ENCODE measurements at regions not wholly inside any gene's neighbourhood (a gene's known extent, or its start where the extent isn't known, plus 50 kb on each side); places are given as distances from the start of the nearest gene placed in this dataset.

DNA sequence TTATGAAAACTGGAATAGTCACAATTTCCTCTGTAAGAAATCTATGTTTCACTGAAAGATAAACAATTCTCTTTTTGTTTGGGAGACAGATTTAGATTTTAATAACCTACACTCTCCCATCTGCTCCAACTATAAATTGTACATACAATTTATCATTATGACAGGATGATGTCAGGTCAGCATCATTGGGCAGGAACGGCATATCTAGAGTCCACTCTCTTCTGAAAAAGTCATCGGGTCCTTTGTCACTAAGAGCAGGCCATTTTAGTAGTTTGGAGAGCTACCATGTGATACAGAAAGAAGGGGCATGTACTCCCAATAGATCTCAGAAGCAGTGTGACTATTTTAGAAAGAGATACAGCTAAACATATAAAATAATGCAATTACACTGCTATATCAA, 180.8 kb upstream of the ARGLU1 start:
- Histone ChIP-seq H2BK120ac (ENCODE audit: low read depth, low read length, poor library complexity, severe bottlenecking) (no peak overlapping the region), H3K23me2 (ENCODE audit: insufficient read length, low read depth, low read length, poor library complexity, severe bottlenecking) (no peaks in the 10 kb centered on the region), H2BK15ac (ENCODE audit: low read depth, low read length) (no peak overlapping the region), H3K9ac (ENCODE audit: extremely low read depth, insufficient read length, low read length) (no peak overlapping the region), H3K27me3 (ENCODE audit: insufficient read depth, low read length) (no peaks in the 10 kb centered on the region), H3K4ac (ENCODE audit: low read depth, low read length) (no peak overlapping the region), H4K91ac (ENCODE audit: insufficient read length, low read depth, low read length) (no peak overlapping the region), H3K18ac (ENCODE audit: insufficient read length, low read depth, low read length) (no peak overlapping the region), H3K27ac (ENCODE audit: insufficient read length, low read depth, low read length) (no peak overlapping the region), H3K4me1 (ENCODE audit: insufficient read depth, low read length) (no peaks in the 10 kb centered on the region), H2AFZ (ENCODE audit: low read length) (no peak overlapping the region), H4K8ac (replicated peaks; ENCODE audit: insufficient read length, low read depth, low read length) (no peak overlapping the region), H2BK5ac (ENCODE audit: insufficient read length, low read length) (no peak overlapping the region), H3K14ac (ENCODE audit: insufficient read depth, low read length) (no peak overlapping the region), H3K79me1 (ENCODE audit: insufficient read depth, low read depth, low read length, poor library complexity, severe bottlenecking) (no peaks in the 10 kb centered on the region), H2BK12ac (ENCODE audit: insufficient read length, low read depth, low read length) (no peak overlapping the region), H3K79me2 (ENCODE audit: insufficient read depth, low read length) (no peaks in the 10 kb centered on the region), H2AK5ac (ENCODE audit: insufficient read length, low read length) (no peak overlapping the region), H3K56ac (ENCODE audit: insufficient read length, low read depth, low read length) (no peak overlapping the region), H4K20me1 (ENCODE audit: control insufficient read depth, insufficient read depth, insufficient read length) (no peaks in the 10 kb centered on the region), H3K9me3 (ENCODE audit: control insufficient read depth, low read depth, low read length) (no peaks in the 10 kb centered on the region), H3T11ph (ENCODE audit: low read length) (no peak overlapping the region), H3K4me2 (ENCODE audit: insufficient read depth, insufficient read length, low read length) (no peak overlapping the region), H3K23ac (ENCODE audit: insufficient read length, low read depth, low read length) (no peak overlapping the region), H2BK20ac (ENCODE audit: low read depth, low read length, poor library complexity, severe bottlenecking) (no peak overlapping the region), H4K5ac (ENCODE audit: insufficient read length, low read depth, low read length) (no peak overlapping the region)
- Mint-ChIP-seq H3K27me3 (ENCODE audit: low read depth) (no peaks in the 10 kb centered on the region), H3K36me3 (ENCODE audit: insufficient read depth in 1 of 3, low read depth in 3 of 3) (no peaks in the 10 kb centered on the region), H3K4me1 (peaks cover 5 to 9% of the 10 kb centered on the region in 2 experiments), H3K9me3 (no peaks in the 10 kb centered on the region), H3K27ac (no peak overlapping the region), H3K4me3 (no peak overlapping the region)
- TF ChIP-seq, protein P1, sequence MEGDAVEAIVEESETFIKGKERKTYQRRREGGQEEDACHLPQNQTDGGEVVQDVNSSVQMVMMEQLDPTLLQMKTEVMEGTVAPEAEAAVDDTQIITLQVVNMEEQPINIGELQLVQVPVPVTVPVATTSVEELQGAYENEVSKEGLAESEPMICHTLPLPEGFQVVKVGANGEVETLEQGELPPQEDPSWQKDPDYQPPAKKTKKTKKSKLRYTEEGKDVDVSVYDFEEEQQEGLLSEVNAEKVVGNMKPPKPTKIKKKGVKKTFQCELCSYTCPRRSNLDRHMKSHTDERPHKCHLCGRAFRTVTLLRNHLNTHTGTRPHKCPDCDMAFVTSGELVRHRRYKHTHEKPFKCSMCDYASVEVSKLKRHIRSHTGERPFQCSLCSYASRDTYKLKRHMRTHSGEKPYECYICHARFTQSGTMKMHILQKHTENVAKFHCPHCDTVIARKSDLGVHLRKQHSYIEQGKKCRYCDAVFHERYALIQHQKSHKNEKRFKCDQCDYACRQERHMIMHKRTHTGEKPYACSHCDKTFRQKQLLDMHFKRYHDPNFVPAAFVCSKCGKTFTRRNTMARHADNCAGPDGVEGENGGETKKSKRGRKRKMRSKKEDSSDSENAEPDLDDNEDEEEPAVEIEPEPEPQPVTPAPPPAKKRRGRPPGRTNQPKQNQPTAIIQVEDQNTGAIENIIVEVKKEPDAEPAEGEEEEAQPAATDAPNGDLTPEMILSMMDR (conservative IDR thresholded peaks at IDR 0.05): no peak
- no CpG with 5 or more reads among the region's 2 CpGs for whole genome bisulfite sequencing (ENCODE audit: extremely low coverage, insufficient read length, low lambda C conversion rate)
- no peak for DNase-seq

All from H9 (cell line).